GM18861 (cell line): ENCODE measurements at regions not wholly inside any gene's neighbourhood (a gene's known extent, or its start where the extent isn't known, plus 50 kb on each side); places are given as distances from the start of the nearest gene placed in this dataset.
A peak's percentile ranks its signal among the peaks of the same experiment; 100 is the strongest.

Experiments used
- ATAC-seq: cut with Tn5 transposase; IDR thresholded peaks from one replicate; pipeline ENCODE4 v1.9.1; 2021; ENCODE audit not compliant: unreplicated experiment

GRCh38 chr6:123747515-123747914 is 56.1 kb upstream of the NKAIN2 start:
- no peak for ATAC-seq

DNA sequence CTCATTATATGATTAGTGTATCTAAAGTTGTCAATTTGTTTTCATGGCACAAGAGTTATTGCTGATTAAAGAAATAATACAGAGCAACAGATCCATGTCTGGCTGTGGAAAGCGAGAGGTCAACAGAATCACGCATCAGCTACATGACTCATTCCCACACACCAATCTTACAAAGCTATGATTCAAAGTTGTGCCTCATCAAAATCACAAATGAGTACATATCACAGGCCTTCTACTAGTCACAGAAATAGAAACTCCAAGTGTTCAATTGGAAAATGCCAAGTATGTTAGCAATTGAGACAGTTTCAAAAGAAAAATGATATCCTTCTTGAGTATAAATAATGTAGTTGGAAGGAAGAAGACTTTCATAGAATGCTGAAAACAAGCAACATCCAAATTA is 57.8 kb upstream of the NKAIN2 start:
- no peak for ATAC-seq

DNA sequence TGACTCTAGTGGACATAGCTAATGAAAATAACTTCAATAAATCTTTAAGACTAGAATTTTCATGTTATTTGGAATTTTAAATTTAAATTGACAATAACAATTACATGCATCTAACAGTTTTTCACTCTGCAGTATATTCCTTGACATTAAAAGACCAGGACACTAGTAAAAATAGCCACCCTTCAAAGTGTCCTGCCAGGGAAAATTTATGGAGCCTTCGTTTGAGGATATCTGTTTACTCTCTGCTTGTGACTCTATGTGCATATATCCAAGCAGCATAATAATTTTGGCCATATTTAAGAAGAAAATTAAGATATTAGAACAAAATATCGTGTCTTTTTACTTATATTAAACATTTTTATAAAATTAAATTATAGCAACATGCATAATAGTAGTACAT is 58.8 kb upstream of the NKAIN2 start:
- ATAC-seq: no peak

DNA sequence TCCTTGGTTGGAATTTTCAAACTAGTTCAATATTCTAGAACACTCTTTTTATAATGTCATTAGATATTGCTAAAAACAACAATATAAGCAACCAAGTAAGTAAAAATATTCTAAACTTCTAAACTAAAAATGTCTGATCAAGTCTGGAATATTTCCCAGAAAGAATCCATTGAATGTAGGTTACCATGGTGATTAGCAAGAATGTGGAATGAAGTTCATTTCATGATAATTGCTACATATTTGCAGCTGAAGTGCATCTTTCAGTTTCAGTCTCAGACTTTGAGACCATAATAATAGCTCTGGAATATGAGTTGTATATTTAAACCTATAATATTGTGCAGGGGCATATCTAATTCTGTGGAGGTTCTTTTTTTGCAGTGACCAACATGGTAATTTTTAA is 61.0 kb upstream of the NKAIN2 start:
- ATAC-seq: no peak

DNA sequence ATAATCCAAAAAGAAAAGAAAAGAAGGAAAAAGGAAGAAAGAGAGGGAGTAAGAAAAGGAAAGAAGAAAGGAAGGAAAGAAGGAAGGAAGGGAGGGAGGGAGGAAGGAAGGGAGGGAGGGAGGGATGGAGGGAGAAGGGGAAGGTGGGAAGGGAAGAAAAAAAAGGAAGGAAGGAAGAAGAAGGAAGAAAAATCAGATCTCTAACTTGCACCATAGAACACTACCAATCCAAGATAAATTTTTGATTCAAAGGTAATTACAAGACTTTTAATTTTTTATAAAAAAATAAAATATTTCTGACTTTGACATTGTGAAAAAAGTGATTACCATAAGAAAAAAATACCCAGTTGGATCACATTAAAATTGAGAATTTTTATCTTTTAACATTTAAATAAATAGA is 70.5 kb upstream of the NKAIN2 start:
- no peak for ATAC-seq

GRCh38 chr6:123716506-123716905 is 79.8 kb upstream of the TRDN start:
- ATAC-seq: no peak

DNA sequence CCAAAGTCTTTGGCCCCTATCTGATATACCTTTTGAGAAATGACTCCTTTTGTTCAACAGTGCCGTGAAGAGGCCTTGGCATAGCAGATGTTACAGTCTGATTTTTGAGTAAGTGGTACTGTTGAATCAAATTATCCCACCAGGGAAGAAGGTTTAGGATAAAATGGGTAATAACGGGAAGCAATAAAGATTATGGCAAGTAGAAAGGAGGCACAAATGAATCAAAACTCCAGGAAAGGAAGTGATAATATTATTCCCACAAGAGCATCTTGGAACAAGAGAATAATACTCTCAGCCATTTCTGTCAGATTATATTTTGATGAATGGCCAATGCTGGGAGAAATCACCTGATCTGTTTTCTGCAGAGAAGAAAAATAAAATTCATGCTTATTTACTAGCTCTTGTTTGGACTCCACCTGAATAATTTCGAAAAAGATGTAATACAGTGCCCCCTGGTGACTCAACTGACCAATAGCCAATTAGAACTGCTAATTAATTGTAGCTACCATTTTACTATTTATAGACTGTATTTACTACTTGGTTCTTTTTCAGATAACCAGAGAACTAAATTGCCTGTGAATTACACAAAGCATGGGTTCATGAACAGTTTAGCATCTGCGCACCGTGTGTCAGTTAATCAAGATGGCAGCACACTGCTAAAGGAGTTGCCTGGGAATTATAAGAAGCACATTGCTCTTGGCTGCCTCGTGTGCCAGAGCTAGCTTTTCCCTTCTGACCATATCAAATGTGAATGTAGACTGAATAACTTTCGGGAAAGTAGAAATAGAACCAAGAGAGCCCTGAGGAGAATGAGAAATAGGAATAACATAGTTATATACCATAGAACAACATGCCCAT is 78.5 kb upstream of the TRDN start:
- ATAC-seq: peak; percentile 69

DNA sequence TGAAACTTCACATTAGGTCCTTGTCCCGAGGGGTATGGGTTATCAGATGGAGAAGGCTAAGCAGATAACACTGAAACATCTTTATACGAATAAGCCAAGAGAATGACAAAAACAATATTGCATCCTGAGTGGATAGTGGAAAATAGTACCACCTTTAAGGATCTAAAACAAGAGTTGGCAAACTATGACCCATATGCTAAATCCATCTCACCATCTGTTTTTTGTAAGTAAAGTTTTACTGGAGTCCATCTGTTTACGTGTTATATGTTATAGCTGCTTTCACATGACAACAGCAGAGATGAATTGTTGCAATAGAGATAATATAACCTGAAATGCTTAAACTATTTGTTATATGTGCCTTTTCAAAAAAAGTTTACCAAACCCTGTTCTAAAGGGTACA is 76.1 kb upstream of the TRDN start:
- ATAC-seq: no peak

GRCh38 chr6:123702943-123703342 is 66.2 kb upstream of the TRDN start:
- ATAC-seq: no peak

GRCh38 chr6:123687864-123688263 is 51.1 kb upstream of the TRDN start:
- no peak for ATAC-seq
